NB4 (cell line): ENCODE measurements at regions not wholly inside any gene's neighbourhood (a gene's known extent, or its start where the extent isn't known, plus 50 kb on each side); places are given as distances from the start of the nearest gene placed in this dataset.
A peak's percentile ranks its signal among the peaks of the same experiment; 100 is the strongest.

Source experiments
- DNase-seq: peaks from one replicate; pipeline ENCODE4 v3.0.0; 2010; ENCODE audit warnings: low read depth
- H3K4me3 ChIP-seq: one replicate; pipeline ENCODE4 v1.5.1; 2011; ENCODE audit warnings: mild to moderate bottlenecking, low read depth, low read length, moderate library complexity
- CTCF ChIP-seq: IDR thresholded peaks from one replicate; pipeline ENCODE4 v1.5.1; 2012; ENCODE audit warnings: low read depth, low read length
- MAX ChIP-seq: IDR thresholded peaks from 2 replicates; pipeline ENCODE4 v1.6.1; 2011; ENCODE audit warnings: low read depth, low read length
- MYC ChIP-seq: IDR thresholded peaks from 2 replicates; pipeline ENCODE4 v1.6.1; 2011; ENCODE audit warnings: low read depth, low read length
- POLR2A ChIP-seq: IDR thresholded peaks from 2 replicates; pipeline ENCODE4 v1.6.1; 2011; ENCODE audit warnings: mild to moderate bottlenecking; ENCODE audit not compliant: insufficient read length; ENCODE audit errors: extremely low read depth

- TF ChIP-seq MYC (no peak), POLR2A (no peak), CTCF (no peak)
- no peak overlapping the region for H3K4me3 ChIP-seq
- no peak for DNase-seq
These were observed 74.0 kb downstream of the DMRTA2 start for GRCh38 chr1:50349242-50349565.

- no peak for TF ChIP-seq MAX
- no peak for TF ChIP-seq MYC
- TF ChIP-seq CTCF: peak; percentile 73
- DNase-seq: peak; percentile 74
These were observed 74.6 kb downstream of the DMRTA2 start for GRCh38 chr1:50348449-50349241.

GRCh38 chr1:50347933-50348332 is 75.3 kb downstream of the DMRTA2 start:
- TF ChIP-seq MYC (no peak), POLR2A (no peak)
- no peak overlapping the region for H3K4me3 ChIP-seq
- no peak for DNase-seq

More at GRCh38 chr1:50348449-50349241, 74.6 kb downstream of the DMRTA2 start:
- H3K4me3 ChIP-seq: no peak overlapping the region

- DNase-seq: peak; percentile 63
- no peak for TF ChIP-seq MAX
- no peak for TF ChIP-seq CTCF
- no peak for TF ChIP-seq POLR2A
- no peak for TF ChIP-seq MYC
These were observed 76.6 kb downstream of the DMRTA2 start for GRCh38 chr1:50346621-50347020.

GRCh38 chr1:50343323-50343722 is 79.9 kb downstream of the DMRTA2 start:
- H3K4me3 ChIP-seq: no peak overlapping the region
- DNase-seq: no peak
- TF ChIP-seq MYC (no peak), MAX (no peak), POLR2A (no peak), CTCF (no peak)

More at GRCh38 chr1:50346621-50347020, 76.6 kb downstream of the DMRTA2 start:
- no peak overlapping the region for H3K4me3 ChIP-seq

GRCh38 chr1:50342525-50342924 is 80.7 kb downstream of the DMRTA2 start:
- no peak for TF ChIP-seq CTCF
- no peak for TF ChIP-seq MYC
- TF ChIP-seq MAX: no peak
- no peak for TF ChIP-seq POLR2A
- DNase-seq: no peak
- H3K4me3 ChIP-seq: no peak overlapping the region
